Motor neuron (in vitro differentiated cells): ENCODE measurements at regions not wholly inside any gene's neighbourhood (a gene's known extent, or its start where the extent isn't known, plus 50 kb on each side); places are given as distances from the start of the nearest gene placed in this dataset.

ENCODE experiments used
- ATAC-seq, 8 experiments: fragments of 200-7000 bp; cut with Tn5 transposase; replicated peaks in 6 of 8; 2 replicates each; pipeline ENCODE4 v1.8.0; 2021; ENCODE audit warnings: mild to moderate bottlenecking in 8 of 8, moderate library complexity in 8 of 8
- H3K27ac ChIP-seq, 2 donors: fragments of 250-450 bp; sonication (Bioruptor Pico); 2 replicates each; pipeline ENCODE4 v1.9.0; 2021; ENCODE audit warnings: antibody characterized with exemption in 2 of 2, mild to moderate bottlenecking in 2 of 2, moderate library complexity in 1 of 2
- H3K4me1 ChIP-seq, 2 donors: fragments of 250-450 bp; sonication (Bioruptor Pico); replicated peaks in 1 of 2; 2 replicates each; pipeline ENCODE4 v1.6.1; 2021; ENCODE audit warnings: antibody characterized with exemption in 2 of 2, mild to moderate bottlenecking in 2 of 2, moderate library complexity in 1 of 2
- H3K4me3 ChIP-seq, 5 donors: fragments of 250-450 bp; sonication (Bioruptor Pico); 2 replicates each; pipeline ENCODE4 v1.9.0; 2021; ENCODE audit warnings: antibody characterized with exemption in 5 of 5, mild to moderate bottlenecking in 5 of 5, moderate library complexity in 4 of 5
- WGBS, 10 experiments: fragments of 450-650 bp; shearing (Covaris generic); methylation state at CpG; one replicate each; pipeline ENCODE4 v1.0.0; 2022; 5-methylcytosine and 5-hydroxymethylcytosine counted together
- in situ Hi-C, 9 experiments: fragments of 400-800 bp; cut with MboI; loops; one replicate each; pipeline ENCODE4 v1.15.0; 2021; ENCODE audit warnings: low sequenced_read_pairs in 9 of 9, low pct_unique_long_range_greater_than_20kb in 2 of 9; ENCODE audit not compliant: unreplicated experiment in 9 of 9

DNA sequence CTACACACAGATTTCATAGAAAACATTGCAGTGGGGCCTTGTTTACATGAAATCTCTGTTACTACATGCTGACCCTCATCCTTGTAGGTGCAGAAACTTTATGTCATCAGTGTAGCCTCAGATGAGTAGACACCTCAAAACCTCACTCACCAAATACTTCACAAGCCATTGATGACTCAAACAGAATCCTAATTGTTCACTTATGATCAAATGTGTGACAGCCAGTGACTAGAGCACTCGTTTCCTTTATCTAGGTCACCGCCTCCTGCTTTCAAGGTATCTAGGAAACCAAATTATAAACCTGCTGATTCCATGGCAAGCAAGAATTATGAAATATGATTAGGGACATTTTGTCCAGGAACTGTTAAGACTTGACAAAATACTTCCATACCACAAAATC lies 255.8 kb upstream of the GPRIN3 start:
- Histone ChIP-seq H3K4me1 (no peaks in the 10 kb centered on the region), H3K27ac (no peak overlapping the region), H3K4me3 (no peak overlapping the region)
- ATAC-seq = no peak
- in situ Hi-C loops = no loop called here
- 39 to 80% (median 62%) methylated on average over 2 of the region's 2 CpGs; no CpG with 5 or more reads in 4 of the 10 experiments for WGBS, 10 experiments

DNA sequence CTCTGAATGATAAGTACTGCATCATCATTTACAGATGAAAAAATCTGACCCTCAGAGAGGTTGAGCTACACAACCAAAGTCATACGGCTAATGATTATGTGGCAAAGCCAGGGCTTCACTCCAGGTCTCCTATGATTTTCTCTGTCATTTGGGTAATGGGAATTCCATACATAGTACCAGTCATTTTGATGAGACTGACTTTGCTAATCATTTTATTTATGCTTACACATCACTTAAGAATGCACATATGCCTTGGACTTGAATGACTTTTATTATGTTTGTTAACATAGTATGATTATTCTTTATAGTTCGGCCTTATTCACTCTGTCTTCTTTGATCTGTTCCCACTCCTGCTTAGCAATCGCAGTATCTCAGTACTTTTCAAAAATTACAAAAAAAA lies 255.1 kb upstream of the GPRIN3 start:
- H3K4me1 ChIP-seq = no peaks in the 10 kb centered on the region
- in situ Hi-C loops = no loop called here
- H3K27ac ChIP-seq = no peak overlapping the region
- H3K4me3 ChIP-seq = no peak overlapping the region
- 29 to 100% (median 85%) methylated on average over 1 to 3 of the region's 3 CpGs for WGBS, 10 experiments
- peak in 3 of 8 experiments; percentile 27 to 80 (median 59) for ATAC-seq

DNA sequence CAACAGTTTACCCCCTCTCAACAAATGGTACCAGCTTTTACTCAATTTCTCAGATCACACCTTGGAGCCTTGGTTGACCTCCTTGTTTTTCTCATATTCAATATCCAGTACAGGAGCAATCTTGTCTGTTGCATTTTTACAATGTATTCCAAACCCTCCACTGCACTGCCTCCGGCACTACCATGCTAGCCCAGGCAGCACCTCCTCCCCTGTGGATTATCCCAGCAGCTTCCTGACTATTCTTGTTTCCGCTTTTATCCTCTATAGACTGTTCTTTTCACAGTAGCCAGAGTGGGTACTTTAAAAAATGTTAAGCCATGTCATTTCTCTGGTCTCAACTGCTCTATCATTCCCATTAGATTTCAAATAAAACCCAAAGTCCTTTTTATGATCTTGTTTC lies 253.4 kb upstream of the GPRIN3 start:
- WGBS, 10 experiments = 13 to 100% (median 100%) methylated on average over 1 to 2 of the region's 2 CpGs
- peak in 1 of 8 experiments; percentile 52 for ATAC-seq
- no peak overlapping the region for H3K4me3 ChIP-seq
- H3K27ac ChIP-seq = no peak overlapping the region
- no peaks in the 10 kb centered on the region for H3K4me1 ChIP-seq
- in situ Hi-C loops = no loop called here

DNA sequence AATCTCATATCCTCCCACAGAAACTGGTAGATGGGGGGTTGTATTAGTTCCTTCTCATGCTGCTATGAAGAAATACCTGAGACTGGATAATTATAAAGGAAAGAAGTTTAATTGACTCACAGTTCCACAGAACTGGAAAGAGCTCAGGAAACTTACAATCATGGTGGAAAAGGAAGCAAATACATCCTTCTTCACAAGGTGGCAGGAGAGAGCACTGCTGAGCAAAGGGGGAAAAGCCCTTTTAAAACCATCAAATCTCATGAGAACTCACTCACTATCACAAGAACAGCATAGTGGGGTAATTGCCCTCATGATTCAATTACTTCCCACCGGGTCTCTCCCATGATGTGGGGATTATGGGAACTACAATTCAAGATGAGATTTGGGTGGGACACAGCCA lies 250.5 kb upstream of the GPRIN3 start:
- 33 to 100% (median 40%) methylated on average over 1 of the region's 1 CpG; no CpG with 5 or more reads in 5 of the 10 experiments for WGBS, 10 experiments
- no peak overlapping the region for H3K27ac ChIP-seq
- H3K4me1 ChIP-seq = no peaks in the 10 kb centered on the region
- H3K4me3 ChIP-seq = no peak overlapping the region
- no peak for ATAC-seq
- in situ Hi-C loops = no loop called here

DNA sequence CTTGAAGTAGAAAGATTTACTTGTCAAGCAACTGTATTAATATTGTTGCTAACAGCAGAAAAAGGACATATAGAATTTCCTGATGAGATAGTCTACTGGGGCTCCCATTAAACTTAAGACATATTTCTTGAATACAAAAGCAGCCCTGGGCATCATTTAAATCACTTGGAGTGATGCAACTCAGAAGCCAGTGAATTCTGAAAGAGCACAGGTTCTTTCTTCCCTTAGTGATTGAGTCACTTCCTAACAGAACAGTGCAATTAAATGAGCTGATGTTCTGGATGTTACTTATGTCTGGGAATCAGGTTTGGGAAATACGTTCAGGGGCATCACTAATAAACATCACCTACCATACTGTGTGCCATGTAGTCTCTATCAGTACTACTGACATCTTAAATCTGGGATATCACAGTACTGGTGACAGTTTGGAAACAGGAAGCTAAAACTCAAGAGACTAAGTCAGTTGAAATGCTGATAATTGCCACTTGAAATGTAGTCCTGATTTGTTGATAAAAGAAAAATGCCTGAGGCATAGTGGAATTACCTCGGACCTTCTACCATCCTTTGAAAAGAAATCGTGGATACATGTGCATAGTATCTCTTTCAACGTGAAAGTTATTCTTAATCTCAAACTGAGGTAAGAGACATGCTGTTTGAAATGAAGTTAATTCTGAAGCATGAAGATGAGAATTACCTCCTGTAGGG lies 249.2 kb upstream of the GPRIN3 start:
- in situ Hi-C loops = no loop called here
- 12 to 100% (median 82%) methylated on average over 1 to 4 of the region's 4 CpGs for WGBS, 10 experiments
- ATAC-seq = no peak

DNA sequence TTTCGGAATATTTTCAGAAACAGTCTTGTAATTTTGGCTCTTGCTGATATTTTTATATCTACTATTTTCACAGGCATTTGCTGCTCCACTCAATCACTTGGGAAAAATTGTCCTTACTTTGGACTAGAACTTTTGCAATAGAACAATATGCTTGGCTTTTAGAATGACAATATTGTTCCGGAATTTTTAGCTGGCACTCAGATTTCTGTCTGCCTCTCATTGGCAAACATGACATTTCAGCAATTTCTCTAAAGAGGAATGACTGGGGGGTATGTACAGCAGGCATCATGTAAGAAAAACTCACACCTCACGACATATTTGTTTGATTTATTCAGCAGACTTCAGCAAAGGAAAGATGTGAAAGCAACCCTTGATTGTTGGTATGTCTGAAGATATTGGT lies 243.6 kb upstream of the GPRIN3 start:
- WGBS, 10 experiments = 0 to 100% (median 86%) methylated on average over 1 to 3 of the region's 3 CpGs; no CpG with 5 or more reads in 1 of the 10 experiments
- no peaks in the 10 kb centered on the region for H3K4me1 ChIP-seq
- ATAC-seq = no peak
- in situ Hi-C loops = no loop called here
- H3K4me3 ChIP-seq = no peak overlapping the region
- H3K27ac ChIP-seq = no peak overlapping the region

More for the DNA sequence above, 249.2 kb upstream of the GPRIN3 start:
- H3K4me1 ChIP-seq = no peaks in the 10 kb centered on the region
- no peak overlapping the region for H3K4me3 ChIP-seq
- H3K27ac ChIP-seq = no peak overlapping the region

DNA sequence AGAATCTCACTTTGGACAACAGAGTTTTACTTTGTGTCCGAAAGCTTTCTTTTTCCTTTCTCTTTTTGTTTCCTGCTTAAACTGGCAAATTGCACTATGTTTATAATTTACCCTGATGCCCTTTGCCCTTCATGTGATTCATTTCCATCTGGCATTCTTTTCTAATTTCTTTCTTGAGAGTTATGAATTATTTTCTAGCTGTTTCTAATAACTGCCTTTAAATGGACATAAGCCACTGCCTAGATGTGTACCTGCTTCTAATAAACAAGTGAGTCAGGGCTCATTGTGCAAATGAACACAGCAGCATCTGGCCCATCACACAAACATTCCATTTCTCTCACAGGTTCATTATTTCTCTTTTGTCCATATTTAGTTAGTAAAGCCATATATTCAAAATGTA lies 242.3 kb upstream of the GPRIN3 start:
- H3K27ac ChIP-seq = no peak overlapping the region
- no peaks in the 10 kb centered on the region for H3K4me1 ChIP-seq
- in situ Hi-C loops = no loop called here
- H3K4me3 ChIP-seq = no peak overlapping the region
- 0 to 100% (median 92%) methylated on average over 1 of the region's 1 CpG for WGBS, 10 experiments
- ATAC-seq = no peak

DNA sequence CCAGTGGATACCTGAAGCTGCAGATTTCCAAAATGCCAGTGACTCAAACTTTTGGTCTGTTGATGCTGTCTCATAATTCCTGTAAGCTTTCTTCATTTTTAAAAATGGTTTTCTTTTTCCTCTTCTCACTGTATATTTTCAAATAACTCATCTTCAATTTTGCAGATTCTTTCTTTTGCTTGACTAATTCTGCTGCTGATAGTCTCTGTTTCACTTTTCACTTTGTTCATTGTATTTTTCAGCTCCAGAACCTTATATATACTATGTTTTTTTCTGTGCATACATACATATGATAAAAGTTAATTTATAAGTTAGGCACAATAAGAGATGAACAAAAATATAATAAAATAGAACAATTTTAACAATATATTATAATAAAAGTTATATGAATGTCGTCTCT lies 237.7 kb upstream of the GPRIN3 start:
- H3K4me1 ChIP-seq = peaks cover 0 to 5% of the 10 kb centered on the region in 2 donors
- H3K4me3 ChIP-seq = no peak overlapping the region
- in situ Hi-C loops = no loop called here
- H3K27ac ChIP-seq = no peak overlapping the region
- ATAC-seq = no peak
- 0 to 100% (median 90%) methylated on average over 1 of the region's 1 CpG; no CpG with 5 or more reads in 1 of the 10 experiments for WGBS, 10 experiments

DNA sequence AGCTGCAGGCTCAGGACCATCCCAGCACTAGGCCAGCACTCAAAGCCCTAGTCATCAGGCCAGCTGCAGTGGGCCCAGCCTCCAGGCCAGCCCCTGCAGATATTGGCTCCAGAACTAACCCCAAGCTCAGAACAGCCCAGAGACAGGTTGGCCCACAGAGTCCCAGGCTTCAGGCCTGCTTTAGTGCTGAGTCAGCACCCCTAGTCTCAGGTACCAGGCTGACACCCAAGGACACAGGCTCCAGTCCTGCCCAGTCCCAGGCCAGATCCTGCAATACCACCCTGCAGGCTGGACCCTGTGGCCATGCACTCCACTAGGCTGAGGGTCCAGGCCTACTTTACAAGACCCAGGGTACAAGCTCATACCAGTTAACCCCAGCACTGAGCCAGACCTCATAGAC lies 234.4 kb upstream of the GPRIN3 start:
- H3K4me3 ChIP-seq = no peak overlapping the region
- no peak overlapping the region for H3K27ac ChIP-seq
- ATAC-seq = no peak
- peaks cover 0 to 15% of the 10 kb centered on the region in 2 donors for H3K4me1 ChIP-seq
- in situ Hi-C loops = no loop called here

DNA sequence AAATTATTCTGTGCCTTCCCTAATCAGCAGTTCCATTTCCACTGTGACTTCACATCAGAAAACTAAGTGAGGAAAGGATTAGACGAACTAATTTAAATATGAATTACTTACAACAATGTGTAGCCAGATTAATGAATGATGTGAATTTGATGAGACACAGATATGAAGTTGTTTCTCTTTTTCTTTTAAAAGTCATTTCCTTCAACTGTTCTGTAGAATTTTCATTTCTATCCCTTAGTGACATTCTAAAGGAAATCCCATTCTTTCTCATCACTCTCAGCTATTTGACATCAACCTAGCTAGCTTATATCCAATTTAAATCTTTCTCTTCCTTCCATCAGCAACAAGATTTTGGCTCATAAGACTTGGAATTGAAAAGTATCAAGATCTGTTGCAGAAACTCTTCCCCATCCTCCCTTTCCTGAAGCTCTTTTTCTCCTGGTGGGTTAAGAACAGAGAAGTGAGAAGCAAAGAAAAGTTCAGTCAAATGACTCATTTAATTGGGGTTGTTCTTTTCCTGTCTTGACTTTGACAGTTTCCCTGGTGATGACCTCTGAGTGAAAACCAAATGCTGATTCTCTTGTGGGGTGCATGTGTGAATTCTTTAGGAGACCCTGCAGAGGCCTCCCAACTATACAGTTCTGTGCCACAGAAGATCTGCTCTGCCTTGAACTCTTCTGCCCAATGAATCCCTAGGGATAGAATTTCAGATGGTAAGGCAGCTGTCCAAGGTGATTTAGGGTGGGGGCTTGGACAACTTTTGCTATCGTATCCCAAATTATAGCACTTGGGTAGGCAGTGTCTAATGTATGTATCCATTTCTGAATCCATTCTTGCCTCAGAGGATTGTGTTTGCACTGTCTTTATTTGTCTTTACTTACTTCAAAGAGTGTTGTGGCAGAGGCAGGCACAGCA lies 232.5 kb upstream of the GPRIN3 start:
- Histone ChIP-seq H3K4me1 (peaks cover 0 to 15% of the 10 kb centered on the region in 2 donors), H3K4me3 (no peak overlapping the region), H3K27ac (no peak overlapping the region)
- in situ Hi-C loops = no loop called here
- peak in 4 of 8 experiments; percentile 15 to 56 (median 48) for ATAC-seq
- WGBS, 10 experiments = 20 to 73% (median 50%) methylated on average over 1 to 2 of the region's 2 CpGs

DNA sequence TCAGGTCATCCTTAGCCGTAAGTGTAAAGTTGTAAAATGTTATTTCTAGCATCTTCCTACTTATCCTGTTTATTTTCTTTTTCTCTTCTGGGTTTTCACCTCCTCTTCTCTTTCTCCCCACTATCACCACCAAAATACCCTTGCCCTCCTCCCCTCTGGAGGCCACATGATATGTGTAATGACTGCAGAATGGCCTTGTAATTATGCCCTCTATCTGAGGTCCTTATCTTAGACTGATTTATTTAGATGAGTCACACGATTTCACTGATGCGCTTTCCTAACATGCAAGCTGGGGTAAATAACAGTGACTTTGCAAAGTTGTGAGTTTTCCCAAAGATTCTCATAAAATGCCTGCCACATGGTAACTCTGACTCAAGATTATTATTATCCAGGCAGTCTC lies 231.8 kb upstream of the GPRIN3 start:
- ATAC-seq = peak in 7 of 8 experiments; percentile 54 to 93 (median 82)
- WGBS, 10 experiments = 0 to 100% (median 58%) methylated on average over 1 to 3 of the region's 3 CpGs; no CpG with 5 or more reads in 1 of the 10 experiments
- H3K4me3 ChIP-seq = no peak overlapping the region
- in situ Hi-C loops = no loop called here
- no peak overlapping the region for H3K27ac ChIP-seq
- peaks cover 0 to 15% of the 10 kb centered on the region in 2 donors for H3K4me1 ChIP-seq

DNA sequence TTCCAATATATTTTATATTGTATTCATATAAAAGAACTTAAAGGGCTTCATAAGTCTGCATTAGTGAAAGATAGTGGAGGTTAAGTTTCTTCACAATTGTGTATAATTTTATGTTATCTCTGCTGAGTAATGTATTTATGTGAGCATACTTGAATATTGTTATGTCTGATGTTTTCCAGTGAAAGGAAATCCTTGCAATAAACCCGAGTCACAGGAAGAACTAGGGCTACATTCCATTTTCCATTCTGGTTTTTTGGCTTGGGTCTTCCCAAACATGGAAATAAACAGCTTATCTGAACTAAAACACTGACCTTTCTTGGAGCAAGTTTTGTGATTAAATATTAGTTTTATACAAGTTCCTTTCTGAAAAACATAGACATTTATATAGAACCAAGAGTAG lies 231.3 kb upstream of the GPRIN3 start:
- in situ Hi-C loops = no loop called here
- H3K4me1 ChIP-seq = peaks cover 0 to 15% of the 10 kb centered on the region in 2 donors
- WGBS, 10 experiments = 0 to 100% (median 95%) methylated on average over 1 of the region's 1 CpG; no CpG with 5 or more reads in 2 of the 10 experiments
- ATAC-seq = no peak
- H3K4me3 ChIP-seq = no peak overlapping the region
- H3K27ac ChIP-seq = no peak overlapping the region

DNA sequence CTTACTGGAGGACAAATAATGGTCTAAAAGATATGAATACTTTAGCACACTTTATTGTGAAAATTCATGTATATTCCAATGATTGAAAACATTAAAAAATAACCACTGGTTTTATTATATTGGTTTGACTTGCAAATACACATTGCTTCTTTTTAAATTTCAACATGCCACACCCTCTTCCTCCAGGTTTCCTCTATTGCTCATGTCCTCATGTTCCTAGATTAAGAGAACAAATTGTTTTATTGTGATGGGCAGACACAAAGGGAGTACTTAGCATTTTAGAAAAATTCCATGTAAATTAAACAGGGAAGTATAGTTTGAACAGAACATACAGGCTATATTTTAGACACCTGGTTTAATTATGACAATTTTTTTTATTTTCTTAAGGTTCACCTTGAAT lies 230.6 kb upstream of the GPRIN3 start:
- H3K4me3 ChIP-seq = no peak overlapping the region
- peak in 2 of 8 experiments; percentile 32 to 36 for ATAC-seq
- in situ Hi-C loops = no loop called here

More for the DNA sequence above, 230.6 kb upstream of the GPRIN3 start:
- Histone ChIP-seq H3K27ac (no peak overlapping the region), H3K4me1 (peaks cover 0 to 15% of the 10 kb centered on the region in 2 donors)
